ENCODE measurements at regions not wholly inside any gene's neighbourhood (a gene's known extent, or its start where the extent isn't known, plus 50 kb on each side); places are given as distances from the start of the nearest gene placed in this dataset.

- TF ChIP-seq POLR2A (IDR thresholded peaks at IDR 0.05) (no peak), CTCF (IDR thresholded peaks at IDR 0.05) (no peak)
These were observed 60.3 kb upstream of the TAC1 start for GRCh38 chr7:97671571-97671970.
